GM12865 (cell line): ENCODE measurements at regions not wholly inside any gene's neighbourhood (a gene's known extent, or its start where the extent isn't known, plus 50 kb on each side); places are given as distances from the start of the nearest gene placed in this dataset.

Experiments used
- DNase-seq: peaks from one replicate; pipeline ENCODE4 v3.0.0; 2010; ENCODE audit warnings: low read depth
- H3K4me3 ChIP-seq: 2 replicates; pipeline ENCODE4 v1.5.1; 2011; ENCODE audit warnings: mild to moderate bottlenecking, low read depth, low read length, control low read depth
- TF ChIP-seq, protein P1 (sequence below): IDR thresholded peaks from 2 replicates; pipeline ENCODE4 v1.5.1; 2011; ENCODE audit warnings: low read length, control low read depth, low read depth, inconsistent platforms; ENCODE audit not compliant: insufficient read depth; ENCODE audit errors: missing control alignments

DNA sequence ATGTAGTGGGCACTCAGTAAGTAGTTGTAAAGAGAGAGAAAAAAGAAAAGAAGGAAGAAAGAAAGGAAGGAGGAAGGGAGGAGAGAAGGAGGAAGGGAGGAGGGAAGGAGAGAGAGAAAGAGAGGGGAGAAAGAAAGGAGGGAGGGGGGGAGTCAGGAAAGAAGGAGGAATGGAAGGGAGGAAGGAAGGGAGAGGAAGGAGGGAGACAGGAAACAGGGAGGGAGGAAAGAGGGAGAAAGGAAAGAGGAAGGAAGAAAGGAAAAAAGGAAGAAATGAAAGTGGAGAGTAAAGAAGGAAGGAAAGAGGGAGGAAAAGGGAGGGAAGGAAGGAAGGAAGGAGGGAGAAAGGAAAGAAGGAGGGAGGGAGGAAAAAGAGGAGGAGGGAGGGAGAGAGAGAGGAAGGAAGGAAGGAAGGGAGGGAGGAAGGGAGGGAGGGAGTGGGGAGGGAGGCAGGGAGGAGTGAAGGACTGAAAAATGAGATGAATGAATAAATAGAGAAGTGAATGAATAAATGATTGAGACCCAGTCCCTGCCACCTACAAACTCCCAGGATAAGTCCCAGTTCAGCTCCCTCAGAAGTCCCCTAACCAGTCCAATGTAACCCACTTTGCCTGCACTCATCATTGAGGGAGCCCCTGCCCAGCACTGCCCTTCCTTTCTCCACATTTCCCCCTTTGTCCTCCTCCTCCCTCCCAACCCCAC, 739.0 kb upstream of the TBX3 start:
- TF ChIP-seq, protein P1, sequence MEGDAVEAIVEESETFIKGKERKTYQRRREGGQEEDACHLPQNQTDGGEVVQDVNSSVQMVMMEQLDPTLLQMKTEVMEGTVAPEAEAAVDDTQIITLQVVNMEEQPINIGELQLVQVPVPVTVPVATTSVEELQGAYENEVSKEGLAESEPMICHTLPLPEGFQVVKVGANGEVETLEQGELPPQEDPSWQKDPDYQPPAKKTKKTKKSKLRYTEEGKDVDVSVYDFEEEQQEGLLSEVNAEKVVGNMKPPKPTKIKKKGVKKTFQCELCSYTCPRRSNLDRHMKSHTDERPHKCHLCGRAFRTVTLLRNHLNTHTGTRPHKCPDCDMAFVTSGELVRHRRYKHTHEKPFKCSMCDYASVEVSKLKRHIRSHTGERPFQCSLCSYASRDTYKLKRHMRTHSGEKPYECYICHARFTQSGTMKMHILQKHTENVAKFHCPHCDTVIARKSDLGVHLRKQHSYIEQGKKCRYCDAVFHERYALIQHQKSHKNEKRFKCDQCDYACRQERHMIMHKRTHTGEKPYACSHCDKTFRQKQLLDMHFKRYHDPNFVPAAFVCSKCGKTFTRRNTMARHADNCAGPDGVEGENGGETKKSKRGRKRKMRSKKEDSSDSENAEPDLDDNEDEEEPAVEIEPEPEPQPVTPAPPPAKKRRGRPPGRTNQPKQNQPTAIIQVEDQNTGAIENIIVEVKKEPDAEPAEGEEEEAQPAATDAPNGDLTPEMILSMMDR, result no peak
- no peak overlapping the region for H3K4me3 ChIP-seq
- DNase-seq, result no peak

DNA sequence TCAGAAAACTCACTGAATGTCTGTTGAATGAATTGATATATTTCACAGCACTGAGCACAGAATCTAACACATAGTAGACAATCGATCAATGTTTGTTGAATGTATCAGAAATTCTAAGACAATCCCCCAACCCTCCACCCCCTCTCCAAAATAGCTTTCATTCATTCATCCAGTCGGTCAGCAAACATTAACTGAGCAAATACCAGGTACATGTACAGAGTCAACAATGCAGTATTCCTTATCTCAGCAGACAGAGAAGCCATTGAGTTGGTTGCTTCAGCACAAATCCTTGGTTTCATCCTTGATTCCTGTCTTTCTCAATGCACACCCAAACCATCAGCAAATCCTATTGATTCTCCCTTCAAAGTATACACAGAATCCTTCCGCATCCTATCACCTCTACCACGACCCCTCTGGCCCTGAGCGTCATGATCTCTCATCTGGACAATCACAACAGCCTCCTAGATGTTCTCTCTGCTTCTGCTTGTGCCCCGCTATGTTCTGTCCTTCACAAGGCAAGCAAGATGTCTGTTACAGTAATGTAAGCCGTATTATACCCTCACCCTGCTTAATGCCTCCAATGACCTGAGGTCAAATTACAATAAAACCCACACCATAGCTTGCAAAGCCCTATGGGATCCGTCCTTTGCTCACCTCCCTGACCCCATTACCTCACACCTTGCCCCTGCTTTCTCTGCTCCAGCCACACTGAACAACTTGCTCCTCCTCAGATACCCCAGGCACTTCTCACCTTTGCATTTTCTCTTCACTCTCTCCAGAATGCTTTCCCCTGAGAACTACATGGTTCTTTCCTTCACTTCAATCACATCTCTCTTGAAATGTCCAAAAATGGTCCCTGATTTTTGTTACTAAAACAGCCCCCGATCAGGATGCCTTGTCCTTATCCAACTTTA, 738.1 kb upstream of the TBX3 start:
- H3K4me3 ChIP-seq, result no peak overlapping the region
- DNase-seq, result no peak
- TF ChIP-seq, protein P1, result no peak

DNA sequence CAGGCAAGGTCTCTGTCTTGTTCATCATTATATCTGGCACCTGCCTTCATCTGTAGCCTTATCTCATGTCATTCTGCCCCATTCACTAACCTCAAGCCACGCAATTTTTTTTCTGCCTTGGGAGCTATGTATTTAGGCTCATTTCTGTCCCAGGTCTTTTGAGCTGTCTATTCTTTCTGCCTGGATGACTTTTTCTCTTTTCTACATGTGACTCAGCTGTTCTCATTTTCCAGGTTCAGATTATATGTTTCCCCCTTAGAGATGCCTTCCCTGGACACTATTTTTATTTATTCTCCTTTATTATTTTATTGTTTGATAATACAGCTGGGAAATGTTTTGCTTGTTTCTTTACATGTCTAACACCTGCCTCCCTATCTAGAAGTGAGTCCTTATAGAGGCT, 737.4 kb upstream of the TBX3 start:
- TF ChIP-seq, protein P1, result no peak
- H3K4me3 ChIP-seq, result no peak overlapping the region
- no peak for DNase-seq

DNA sequence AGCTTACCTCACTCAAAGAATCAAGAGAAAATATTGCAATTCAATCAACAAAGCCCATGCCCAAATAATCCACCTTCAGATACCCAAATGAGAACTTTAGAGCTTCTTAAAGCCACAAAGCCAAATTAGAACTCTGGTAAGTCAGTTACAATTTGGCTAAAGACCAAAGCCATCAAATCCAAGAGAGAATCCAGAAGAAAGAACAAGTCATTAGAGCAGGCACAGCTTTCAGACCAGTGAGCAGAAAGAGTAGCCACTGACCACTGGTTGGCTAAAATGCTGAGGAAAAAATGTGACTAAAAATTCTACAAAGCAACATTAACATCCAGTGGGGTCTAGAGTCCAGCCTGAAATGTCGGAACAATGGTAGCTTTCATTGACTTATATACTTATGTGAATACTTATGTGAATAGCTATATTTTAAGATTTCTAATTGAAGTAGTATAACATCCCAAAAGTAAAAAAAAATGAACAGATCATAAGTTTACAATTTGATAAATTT, 735.2 kb upstream of the TBX3 start:
- DNase-seq, result no peak
- TF ChIP-seq, protein P1, result no peak
- no peak overlapping the region for H3K4me3 ChIP-seq

DNA sequence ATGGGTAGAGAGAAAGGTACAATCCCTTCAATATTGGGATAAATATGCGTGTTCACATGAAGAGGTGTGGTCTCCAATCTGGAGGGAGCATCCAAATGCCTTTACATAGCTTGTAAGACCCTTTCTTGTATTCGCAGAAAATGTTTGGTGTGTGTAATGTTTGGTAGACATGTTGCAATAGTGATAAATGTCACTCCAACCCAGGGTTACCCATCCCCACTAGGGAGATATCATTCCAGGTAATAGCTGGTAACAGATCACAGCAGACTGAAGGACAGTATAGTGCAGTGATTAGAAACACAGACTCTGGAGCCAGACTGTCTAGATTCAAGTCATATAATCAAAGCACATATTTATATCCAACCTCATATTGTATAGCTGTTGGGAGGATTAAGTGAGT, 733.6 kb upstream of the TBX3 start:
- H3K4me3 ChIP-seq, result no peak overlapping the region
- TF ChIP-seq, protein P1, result no peak
- DNase-seq, result no peak

DNA sequence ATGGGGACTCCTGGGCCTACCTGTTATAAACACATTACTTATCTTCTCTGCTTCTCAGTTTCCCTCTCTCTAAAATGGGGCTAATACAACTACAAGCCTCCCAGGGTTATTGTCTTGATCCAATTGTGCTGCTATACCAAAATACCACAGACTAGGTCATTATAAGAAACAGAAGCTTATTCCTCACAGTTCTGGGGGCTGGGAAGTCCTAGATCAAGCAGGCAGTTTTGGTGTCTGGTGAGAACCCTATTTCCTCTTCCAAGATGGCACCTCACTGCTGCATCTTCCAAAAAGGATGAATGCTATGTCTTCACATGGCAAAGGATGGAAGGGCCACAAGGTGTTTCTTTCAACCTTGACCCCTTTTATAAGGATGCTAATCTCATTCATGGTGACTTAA, 732.9 kb upstream of the TBX3 start:
- no peak overlapping the region for H3K4me3 ChIP-seq
- TF ChIP-seq, protein P1, result no peak
- DNase-seq, result no peak
